HG03064 (cell line): ENCODE measurements at regions not wholly inside any gene's neighbourhood (a gene's known extent, or its start where the extent isn't known, plus 50 kb on each side); places are given as distances from the start of the nearest gene placed in this dataset.

ENCODE experiments used
- ATAC-seq: cut with Tn5 transposase; IDR thresholded peaks from one replicate; pipeline ENCODE4 v1.9.1; 2021; ENCODE audit warnings: low read depth; ENCODE audit not compliant: unreplicated experiment

GRCh38 chr20:39574061-39574460 is 611.9 kb downstream of the DHX35 start:
- ATAC-seq, result no peak

- ATAC-seq, result no peak
Measured at GRCh38 chr20:39571171-39571570, 609.0 kb downstream of the DHX35 start.

GRCh38 chr20:39568109-39568508 is 606.0 kb downstream of the DHX35 start:
- ATAC-seq, result no peak

DNA sequence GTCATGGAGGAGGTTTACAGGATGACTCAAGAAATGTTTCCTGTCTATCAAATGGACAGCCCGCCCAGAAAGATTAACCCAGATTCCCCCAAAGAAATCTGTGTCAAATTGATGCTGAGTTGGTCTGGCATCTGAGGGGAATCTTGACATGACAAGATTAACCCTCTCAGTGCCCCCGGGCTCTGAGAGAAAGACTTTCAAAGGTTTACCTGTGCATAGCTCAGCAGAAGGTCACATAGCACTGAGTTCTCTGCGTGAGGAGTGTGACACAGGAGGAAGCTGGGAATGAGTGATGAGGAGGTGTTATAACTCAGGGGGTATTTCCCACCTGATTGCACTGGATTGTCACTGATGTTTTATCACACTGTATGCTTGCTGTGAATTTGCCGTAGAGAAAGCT is 601.2 kb downstream of the DHX35 start:
- no peak for ATAC-seq

- ATAC-seq, result no peak
Measured at GRCh38 chr20:39554341-39554740, 592.2 kb downstream of the DHX35 start.

GRCh38 chr20:39553120-39553519 is 591.0 kb downstream of the DHX35 start:
- ATAC-seq, result no peak

DNA sequence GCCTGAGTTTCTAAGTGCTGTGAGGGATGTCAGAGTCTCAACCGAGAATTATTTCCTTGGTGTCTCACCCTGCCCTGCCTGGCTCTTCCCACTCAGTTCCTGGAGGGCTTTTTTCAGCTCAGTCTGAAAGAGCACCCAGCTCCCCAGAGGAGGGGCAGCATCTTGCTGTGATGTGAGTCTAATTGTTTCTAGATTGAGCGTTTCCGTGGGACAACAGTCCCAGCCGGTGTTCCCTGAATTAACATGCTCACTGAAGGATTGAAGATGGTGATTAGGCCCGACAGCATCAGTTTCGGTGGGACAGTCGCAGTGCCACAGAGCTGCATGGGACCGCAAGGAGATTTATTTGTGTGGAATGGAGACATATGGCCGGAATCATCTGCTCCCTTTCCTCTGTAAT is 587.6 kb downstream of the DHX35 start:
- ATAC-seq, result no peak

DNA sequence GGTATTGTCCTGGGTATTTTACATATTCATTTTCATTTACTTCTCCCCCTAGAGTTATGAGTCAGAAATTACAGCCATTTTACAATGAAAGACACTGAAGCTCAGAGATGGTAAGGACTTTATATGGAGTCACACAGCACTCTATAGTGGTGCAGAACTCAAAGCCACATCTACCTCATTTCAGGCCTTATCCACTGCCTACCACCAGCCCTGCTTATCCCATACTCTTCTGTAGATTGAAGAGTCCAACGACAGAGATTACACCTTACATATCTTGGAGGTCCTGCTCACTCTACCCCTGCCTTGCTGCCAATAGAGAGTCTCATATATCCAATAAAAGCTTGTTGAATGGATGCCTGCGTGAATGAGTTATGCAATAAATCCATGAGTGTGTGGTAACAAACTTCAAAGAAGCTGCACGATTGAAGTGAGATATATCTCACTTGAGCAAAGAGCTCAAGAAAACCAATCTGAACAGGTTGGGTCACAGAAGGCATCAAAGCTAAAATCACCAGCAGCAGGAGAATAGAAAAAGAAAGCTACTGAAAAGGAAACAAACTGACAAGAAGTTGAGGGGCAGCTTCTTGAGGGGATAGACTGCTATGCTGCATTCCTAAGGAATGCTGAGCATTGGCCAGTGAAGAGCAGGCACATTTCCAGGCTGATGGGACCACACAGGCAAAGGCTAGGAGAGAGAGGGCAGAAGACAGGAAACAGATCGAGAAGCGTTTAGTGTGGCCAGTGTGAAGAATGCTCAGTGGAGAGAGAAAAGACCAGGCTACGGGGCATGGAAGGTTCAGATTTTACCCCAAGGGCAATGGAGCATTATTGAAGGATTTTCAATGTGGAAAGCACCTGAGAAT is 585.6 kb downstream of the DHX35 start:
- no peak for ATAC-seq

GRCh38 chr20:39541136-39541803 is 579.1 kb downstream of the DHX35 start:
- no peak for ATAC-seq

- no peak for ATAC-seq
Measured at GRCh38 chr20:39538317-39538716, 576.2 kb downstream of the DHX35 start.

GRCh38 chr20:39535301-39535700 is 573.2 kb downstream of the DHX35 start:
- ATAC-seq, result no peak

GRCh38 chr20:39534846-39535245 is 572.7 kb downstream of the DHX35 start:
- no peak for ATAC-seq

DNA sequence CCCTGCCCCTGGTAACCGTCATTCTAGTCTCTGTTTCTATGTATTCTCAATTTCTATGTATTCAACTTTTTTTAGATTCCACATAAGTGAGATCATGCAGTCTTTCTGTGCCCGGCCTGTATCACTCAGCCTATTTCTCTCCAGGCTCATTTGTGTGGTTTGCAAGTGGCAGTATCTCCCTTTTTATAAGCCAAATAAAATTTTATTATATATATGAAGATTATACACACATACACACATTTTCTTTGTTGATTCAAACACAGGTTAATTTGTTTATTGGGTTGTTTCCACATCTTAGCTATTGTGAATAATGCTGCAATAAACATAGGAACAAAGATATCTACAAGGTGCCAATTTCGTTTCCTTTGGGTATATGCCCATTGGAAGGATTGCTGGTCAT is 571.7 kb downstream of the DHX35 start:
- ATAC-seq, result no peak

- no peak for ATAC-seq
Measured at GRCh38 chr20:39532205-39532604, 570.1 kb downstream of the DHX35 start.

DNA sequence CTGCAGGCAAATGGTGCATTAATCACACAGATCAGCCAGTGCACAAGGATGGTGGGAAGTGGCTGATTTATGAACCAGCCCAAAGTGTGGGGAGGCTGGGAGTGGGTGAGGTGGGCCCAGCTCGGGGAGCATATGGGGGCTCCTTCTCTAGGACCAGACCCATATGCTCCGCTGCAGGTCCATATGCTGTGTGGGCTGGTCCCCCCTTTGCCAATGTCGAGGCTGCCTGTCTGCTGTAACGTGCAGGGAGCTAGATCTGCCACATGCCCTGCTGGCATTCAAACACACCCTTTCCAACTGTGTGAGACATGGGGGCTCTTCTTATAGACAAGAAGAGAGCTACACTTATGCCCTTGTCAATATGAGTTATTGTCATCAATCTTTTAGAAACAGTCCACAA is 566.3 kb downstream of the DHX35 start:
- ATAC-seq, result no peak

DNA sequence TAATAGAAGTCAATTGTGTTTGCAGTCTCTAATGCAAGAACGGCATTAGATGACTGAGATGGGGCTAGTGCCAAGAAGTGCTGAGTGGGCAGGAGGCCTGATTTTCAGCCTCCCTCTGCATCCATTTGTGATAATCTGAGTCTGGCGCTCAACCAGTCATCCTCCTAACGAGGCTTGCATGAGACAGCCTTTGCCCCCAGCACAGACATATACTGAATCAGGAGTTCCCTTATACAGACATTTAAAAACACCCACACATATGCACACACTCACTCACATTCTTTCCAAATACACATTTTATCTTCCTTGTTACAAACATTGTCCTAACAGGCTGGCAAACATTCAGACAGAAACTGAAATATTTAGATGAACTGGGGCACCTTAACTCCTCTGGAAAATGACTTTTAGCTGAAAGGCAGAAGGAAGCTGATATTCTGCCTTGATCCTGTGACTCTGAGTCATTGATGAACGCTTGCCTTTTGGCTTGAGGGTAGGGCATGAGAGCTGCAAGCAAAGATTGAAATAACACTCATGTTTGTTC is 562.3 kb downstream of the DHX35 start:
- no peak for ATAC-seq

GRCh38 chr20:39523405-39523804 is 561.3 kb downstream of the DHX35 start:
- ATAC-seq, result no peak

GRCh38 chr20:39518654-39519053 is 556.5 kb downstream of the DHX35 start:
- no peak for ATAC-seq

DNA sequence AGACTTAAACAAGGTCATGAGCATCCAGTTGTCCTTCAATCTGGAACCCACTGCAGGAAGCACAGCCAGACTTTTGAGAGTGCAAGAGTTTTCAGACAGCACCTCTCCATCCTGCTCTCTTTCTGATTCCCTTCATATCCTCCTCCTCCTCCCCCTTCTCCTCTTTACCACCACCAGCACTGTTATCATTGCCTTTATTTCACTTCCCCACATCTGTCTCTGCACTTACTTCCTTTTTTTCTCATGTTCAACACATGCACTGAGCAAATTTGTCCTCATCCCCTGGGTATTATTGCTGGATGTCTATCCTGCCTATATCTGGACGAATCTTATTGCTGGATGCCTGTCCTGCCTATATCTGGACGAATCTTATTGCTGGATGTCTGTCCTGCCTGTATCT is 554.8 kb downstream of the DHX35 start:
- no peak for ATAC-seq

GRCh38 chr20:39504710-39505094 is 542.6 kb downstream of the DHX35 start:
- no peak for ATAC-seq

- no peak for ATAC-seq
Measured at GRCh38 chr20:39503902-39504709, 542.0 kb downstream of the DHX35 start.
